ENCODE measurements at regions not wholly inside any gene's neighbourhood (a gene's known extent, or its start where the extent isn't known, plus 50 kb on each side); places are given as distances from the start of the nearest gene placed in this dataset.

- H3K27me3 Mint-ChIP-seq (ENCODE audit: low read depth) = no peaks in the 10 kb centered on the region
- H3K4ac ChIP-seq (ENCODE audit: low read depth, low read length) = no peak overlapping the region
- no peaks in the 10 kb centered on the region for H4K20me1 ChIP-seq (ENCODE audit: control insufficient read depth, insufficient read depth, insufficient read length)
- no peak overlapping the region for H3K4me3 Mint-ChIP-seq
- no peak overlapping the region for H3K18ac ChIP-seq (ENCODE audit: insufficient read length, low read depth, low read length)
- WGBS (ENCODE audit: extremely low coverage, insufficient read length, low lambda C conversion rate) = no CpG with 5 or more reads among the region's 1 CpG
- no peak overlapping the region for H4K5ac ChIP-seq (ENCODE audit: insufficient read length, low read depth, low read length)
- H3K9me3 ChIP-seq (ENCODE audit: control insufficient read depth, low read depth, low read length) = no peaks in the 10 kb centered on the region
- H3K27me3 ChIP-seq (ENCODE audit: insufficient read depth, low read length) = no peaks in the 10 kb centered on the region
- no peak for TF ChIP-seq CTCF (conservative IDR thresholded peaks at IDR 0.05)
- H3K27ac ChIP-seq (ENCODE audit: insufficient read length, low read depth, low read length) = no peak overlapping the region
- no peaks in the 10 kb centered on the region for H3K4me1 ChIP-seq (ENCODE audit: insufficient read depth, low read length)
- no peak overlapping the region for H2AFZ ChIP-seq (ENCODE audit: low read length)
- H2BK120ac ChIP-seq (ENCODE audit: low read depth, low read length, poor library complexity, severe bottlenecking) = no peak overlapping the region
- H2BK15ac ChIP-seq (ENCODE audit: low read depth, low read length) = no peak overlapping the region
- no peaks in the 10 kb centered on the region for H3K79me1 ChIP-seq (ENCODE audit: insufficient read depth, low read depth, low read length, poor library complexity, severe bottlenecking)
- no peak overlapping the region for H3K56ac ChIP-seq (ENCODE audit: insufficient read length, low read depth, low read length)
- H3T11ph ChIP-seq (ENCODE audit: low read length) = no peak overlapping the region
- H3K14ac ChIP-seq (ENCODE audit: insufficient read depth, low read length) = no peak overlapping the region
- no peaks in the 10 kb centered on the region; a peak in 2 of 5 replicates for H3K9me3 Mint-ChIP-seq
- H3K23me2 ChIP-seq (ENCODE audit: insufficient read length, low read depth, low read length, poor library complexity, severe bottlenecking) = no peaks in the 10 kb centered on the region
- H4K8ac ChIP-seq (replicated peaks; ENCODE audit: insufficient read length, low read depth, low read length) = no peak overlapping the region
- H2BK5ac ChIP-seq (ENCODE audit: insufficient read length, low read length) = no peak overlapping the region
- H3K4me1 Mint-ChIP-seq = peaks cover 0 to 4% of the 10 kb centered on the region in 2 experiments; a peak in 1 of 4 replicates
- H3K36me3 Mint-ChIP-seq (ENCODE audit: insufficient read depth in 1 of 3, low read depth in 3 of 3) = no peaks in the 10 kb centered on the region
- H3K23ac ChIP-seq (ENCODE audit: insufficient read length, low read depth, low read length) = no peak overlapping the region
- no peak overlapping the region for H3K9ac ChIP-seq (ENCODE audit: extremely low read depth, insufficient read length, low read length)
- H2BK12ac ChIP-seq (ENCODE audit: insufficient read length, low read depth, low read length) = no peak overlapping the region
- no peak overlapping the region for H4K91ac ChIP-seq (ENCODE audit: insufficient read length, low read depth, low read length)
- H3K4me2 ChIP-seq (ENCODE audit: insufficient read depth, insufficient read length, low read length) = no peak overlapping the region
- no peak overlapping the region for H2AK5ac ChIP-seq (ENCODE audit: insufficient read length, low read length)
- H3K79me2 ChIP-seq (ENCODE audit: insufficient read depth, low read length) = no peaks in the 10 kb centered on the region
- no peak overlapping the region for H2BK20ac ChIP-seq (ENCODE audit: low read depth, low read length, poor library complexity, severe bottlenecking)
- no peak for DNase-seq
- no peak overlapping the region for H3K27ac Mint-ChIP-seq
These were observed 629.2 kb downstream of the OTOL1 start for GRCh38 chr3:162125790-162126189.

All from H9 (cell line).